Smooth muscle cell (in vitro differentiated cells): ENCODE measurements at regions not wholly inside any gene's neighbourhood (a gene's known extent, or its start where the extent isn't known, plus 50 kb on each side); places are given as distances from the start of the nearest gene placed in this dataset.

Experiments
- DNase-seq: peaks from one replicate; lab custom pipeline; 2025; ENCODE audit not compliant: unreplicated experiment; lab: John Stamatoyannopoulos, UW
- H2AFZ ChIP-seq: fragments of 200-600 bp; sonication (generic); 2 replicates; pipeline ENCODE4 v1.6.0; 2016; ENCODE audit warnings: antibody characterized with exemption, low read depth, mild to moderate bottlenecking
- H3F3A ChIP-seq: fragments of 200-600 bp; sonication (generic); 2 replicates; pipeline ENCODE4 v1.6.0; 2017; ENCODE audit warnings: antibody characterized with exemption, low read depth
- H3K27ac ChIP-seq: fragments of 200-600 bp; sonication (generic); 2 replicates; pipeline ENCODE4 v1.5.1; 2016; ENCODE audit warnings: low read depth, mild to moderate bottlenecking
- H3K27me3 ChIP-seq: fragments of 200-600 bp; sonication (generic); 2 replicates; pipeline ENCODE4 v1.6.1; 2016; ENCODE audit warnings: low read depth, mild to moderate bottlenecking
- H3K36me3 ChIP-seq: fragments of 200-600 bp; sonication (generic); 2 replicates; pipeline ENCODE4 v1.5.1; 2016; ENCODE audit warnings: low read depth
- H3K4me1 ChIP-seq: fragments of 200-600 bp; sonication (generic); 2 replicates; pipeline ENCODE4 v1.5.1; 2016; ENCODE audit warnings: low read depth
- H3K4me2 ChIP-seq: fragments of 200-600 bp; sonication (generic); 2 replicates; pipeline ENCODE4 v1.6.0; 2016; ENCODE audit warnings: mild to moderate bottlenecking
- H3K4me3 ChIP-seq: fragments of 200-600 bp; sonication (generic); 2 replicates; pipeline ENCODE4 v1.5.1; 2016; ENCODE audit warnings: mild to moderate bottlenecking
- H3K79me2 ChIP-seq: fragments of 200-600 bp; sonication (generic); 2 replicates; pipeline ENCODE4 v1.6.0; 2016; ENCODE audit warnings: low read depth, mild to moderate bottlenecking
- H3K9ac ChIP-seq: fragments of 200-600 bp; sonication (generic); 2 replicates; pipeline ENCODE4 v1.6.0; 2016; ENCODE audit warnings: low read depth
- H3K9me3 ChIP-seq: fragments of 200-600 bp; sonication (generic); replicated peaks from 2 replicates; pipeline ENCODE4 v1.5.1; 2016; ENCODE audit warnings: low read depth
- H4K20me1 ChIP-seq: fragments of 200-600 bp; sonication (generic); 2 replicates; pipeline ENCODE4 v1.6.0; 2016; ENCODE audit warnings: low read depth
- WGBS: methylation state at CpG from one replicate; pipeline ENCODE4 v1.1.7; 2016; ENCODE audit warnings: low lambda C conversion rate; 5-methylcytosine and 5-hydroxymethylcytosine counted together
- TF ChIP-seq, protein P1 (sequence below): fragments of 200-600 bp; sonication (generic); IDR thresholded peaks from 2 replicates; pipeline ENCODE4 v1.5.1; 2017; ENCODE audit warnings: borderline replicate concordance, mild to moderate bottlenecking, antibody characterized with exemption; ENCODE audit not compliant: insufficient read depth, poor library complexity, severe bottlenecking

DNA sequence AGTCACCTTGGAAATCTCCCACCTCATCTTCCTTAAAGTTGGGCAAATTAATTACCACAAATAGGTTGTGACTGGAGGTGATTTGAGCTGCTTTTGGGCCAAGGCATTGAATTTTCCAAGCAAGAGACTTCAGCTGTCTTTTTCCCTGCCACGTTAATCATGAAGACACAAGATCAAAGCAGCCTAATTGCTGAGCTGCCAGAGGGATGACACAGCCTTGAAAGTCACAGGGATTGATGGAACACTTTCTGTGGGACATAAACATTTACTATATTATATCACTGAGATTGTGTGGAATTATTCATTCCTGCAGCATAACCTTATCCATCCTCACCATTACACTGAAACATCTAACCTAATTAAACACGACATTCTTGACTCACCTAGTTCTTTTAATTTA, 172.2 kb downstream of the FAM170A start:
- H3K4me2 ChIP-seq = no peak overlapping the region
- H3K9ac ChIP-seq = no peak overlapping the region
- H3K27ac ChIP-seq = no peak overlapping the region
- no peaks in the 10 kb centered on the region for H3K9me3 ChIP-seq
- no peaks in the 10 kb centered on the region for H4K20me1 ChIP-seq
- H3K27me3 ChIP-seq = no peaks in the 10 kb centered on the region
- H3F3A ChIP-seq = no peaks in the 10 kb centered on the region
- WGBS = 56% methylated on average over 2 of the region's 2 CpGs
- H2AFZ ChIP-seq = no peak overlapping the region
- H3K4me3 ChIP-seq = no peak overlapping the region
- H3K4me1 ChIP-seq = no peaks in the 10 kb centered on the region
- no peaks in the 10 kb centered on the region for H3K36me3 ChIP-seq
- DNase-seq = no peak
- TF ChIP-seq, protein P1, sequence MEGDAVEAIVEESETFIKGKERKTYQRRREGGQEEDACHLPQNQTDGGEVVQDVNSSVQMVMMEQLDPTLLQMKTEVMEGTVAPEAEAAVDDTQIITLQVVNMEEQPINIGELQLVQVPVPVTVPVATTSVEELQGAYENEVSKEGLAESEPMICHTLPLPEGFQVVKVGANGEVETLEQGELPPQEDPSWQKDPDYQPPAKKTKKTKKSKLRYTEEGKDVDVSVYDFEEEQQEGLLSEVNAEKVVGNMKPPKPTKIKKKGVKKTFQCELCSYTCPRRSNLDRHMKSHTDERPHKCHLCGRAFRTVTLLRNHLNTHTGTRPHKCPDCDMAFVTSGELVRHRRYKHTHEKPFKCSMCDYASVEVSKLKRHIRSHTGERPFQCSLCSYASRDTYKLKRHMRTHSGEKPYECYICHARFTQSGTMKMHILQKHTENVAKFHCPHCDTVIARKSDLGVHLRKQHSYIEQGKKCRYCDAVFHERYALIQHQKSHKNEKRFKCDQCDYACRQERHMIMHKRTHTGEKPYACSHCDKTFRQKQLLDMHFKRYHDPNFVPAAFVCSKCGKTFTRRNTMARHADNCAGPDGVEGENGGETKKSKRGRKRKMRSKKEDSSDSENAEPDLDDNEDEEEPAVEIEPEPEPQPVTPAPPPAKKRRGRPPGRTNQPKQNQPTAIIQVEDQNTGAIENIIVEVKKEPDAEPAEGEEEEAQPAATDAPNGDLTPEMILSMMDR = no peak
- H3K79me2 ChIP-seq = no peaks in the 10 kb centered on the region

DNA sequence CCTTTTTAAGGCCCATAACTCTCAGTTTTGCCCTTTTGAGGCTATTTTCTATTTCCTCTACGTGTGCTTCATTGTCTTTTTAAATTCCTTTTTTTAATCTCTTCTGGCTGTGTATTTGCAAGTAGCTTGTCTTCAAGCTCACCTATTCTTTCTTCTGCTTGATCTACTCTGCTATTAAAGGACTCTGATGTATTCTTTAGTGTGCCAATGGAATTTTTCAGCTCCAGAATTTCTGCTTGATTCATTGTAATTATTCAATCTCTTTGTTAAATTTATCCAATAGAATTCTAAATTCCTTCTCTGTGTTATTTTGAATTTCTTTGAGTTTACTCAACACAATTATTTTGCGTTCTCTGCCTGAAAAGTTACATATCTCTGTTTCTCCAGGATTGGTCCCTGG, 178.7 kb downstream of the FAM170A start:
- no peaks in the 10 kb centered on the region for H4K20me1 ChIP-seq
- TF ChIP-seq, protein P1 = no peak
- DNase-seq = no peak
- no peaks in the 10 kb centered on the region for H3K79me2 ChIP-seq
- peaks cover 6% of the 10 kb centered on the region for H3K9me3 ChIP-seq
- H3K27me3 ChIP-seq = no peaks in the 10 kb centered on the region
- no peak overlapping the region for H3K4me3 ChIP-seq
- H2AFZ ChIP-seq = no peak overlapping the region
- no peak overlapping the region for H3K27ac ChIP-seq
- H3F3A ChIP-seq = no peaks in the 10 kb centered on the region
- H3K4me2 ChIP-seq = no peak overlapping the region
- H3K36me3 ChIP-seq = no peaks in the 10 kb centered on the region
- WGBS = 90% methylated on average over 2 of the region's 2 CpGs
- no peaks in the 10 kb centered on the region for H3K4me1 ChIP-seq
- no peak overlapping the region for H3K9ac ChIP-seq

DNA sequence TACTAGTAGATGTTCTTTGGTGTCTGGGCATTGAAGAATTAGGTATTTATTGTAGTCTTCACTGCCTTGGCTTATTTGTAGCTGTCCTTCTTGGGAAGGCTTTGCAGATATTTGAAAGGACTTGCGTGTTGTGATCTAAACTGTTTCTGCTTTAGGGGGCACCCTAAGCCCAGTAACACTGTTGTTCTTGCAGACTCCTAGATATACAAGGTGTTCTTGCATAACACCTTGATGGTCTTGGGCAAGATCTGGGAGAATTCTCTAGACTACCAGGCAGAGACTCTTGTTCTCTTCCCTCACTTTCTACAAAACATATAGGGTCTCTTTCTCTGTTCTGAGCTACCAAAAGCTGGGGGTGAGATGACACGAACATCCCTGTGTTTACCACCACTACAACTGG, 179.1 kb downstream of the FAM170A start:
- Histone ChIP-seq H3K79me2 (no peaks in the 10 kb centered on the region), H3F3A (no peaks in the 10 kb centered on the region), H3K4me1 (no peaks in the 10 kb centered on the region), H3K27me3 (no peaks in the 10 kb centered on the region), H3K4me2 (no peak overlapping the region), H2AFZ (no peak overlapping the region), H4K20me1 (no peaks in the 10 kb centered on the region), H3K36me3 (no peaks in the 10 kb centered on the region), H3K9ac (no peak overlapping the region), H3K27ac (no peak overlapping the region), H3K4me3 (no peak overlapping the region), H3K9me3 (peaks cover 6% of the 10 kb centered on the region)
- DNase-seq = no peak
- TF ChIP-seq, protein P1 = no peak
- 94% methylated on average over 2 of the region's 2 CpGs for WGBS

DNA sequence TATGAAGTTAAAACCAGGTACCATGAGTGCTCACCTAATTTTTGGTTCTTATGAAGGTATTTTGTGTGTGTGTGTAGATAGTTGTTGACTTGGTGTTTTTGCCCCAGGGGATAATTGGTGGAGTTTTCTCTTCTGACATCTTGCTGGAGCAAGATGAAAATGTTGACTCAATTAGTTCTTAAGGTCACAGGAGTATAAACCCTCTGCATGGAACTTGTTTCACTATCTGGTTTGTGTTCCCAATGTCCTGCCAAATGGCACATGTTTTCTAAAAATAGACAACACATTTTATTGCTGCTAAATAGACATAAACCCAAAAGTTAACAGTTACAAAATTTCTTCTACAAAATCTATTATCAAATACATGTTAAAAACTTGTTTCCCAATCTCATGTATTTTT, 180.9 kb downstream of the FAM170A start:
- Histone ChIP-seq H3K4me1 (no peaks in the 10 kb centered on the region), H4K20me1 (no peaks in the 10 kb centered on the region), H3F3A (no peaks in the 10 kb centered on the region), H3K4me2 (no peak overlapping the region), H3K9me3 (peaks cover 6% of the 10 kb centered on the region), H3K9ac (no peak overlapping the region), H3K36me3 (no peaks in the 10 kb centered on the region), H3K27ac (no peak overlapping the region), H3K4me3 (no peak overlapping the region), H3K79me2 (no peaks in the 10 kb centered on the region), H2AFZ (no peak overlapping the region), H3K27me3 (no peaks in the 10 kb centered on the region)
- TF ChIP-seq, protein P1 = no peak
- no peak for DNase-seq
